Thyroid gland (tissue), 4 donors: ENCODE measurements at regions not wholly inside any gene's neighbourhood (a gene's known extent, or its start where the extent isn't known, plus 50 kb on each side); places are given as distances from the start of the nearest gene placed in this dataset.
"Not testable (repeated sequence)": the region's sequence is repeated elsewhere in the genome, so short reads cannot be mapped to it uniquely, and the experiment has no call there.

Experiments
- CTCF ChIP-seq, 6 experiments: fragments of 200-600 bp in 3 of 6; fragments of 450-650 bp in 3 of 6; sonication (generic) in 3 of 6; IDR thresholded peaks; one replicate each; pipeline ENCODE4 v1.5.1; 2016 to 2019; ENCODE audit warnings: antibody characterized with exemption in 6 of 6, mild to moderate bottlenecking in 2 of 6, inconsistent platforms in 1 of 6, moderate library complexity in 1 of 6
- POLR2A ChIP-seq, 2 donors: fragments of 450-650 bp; IDR thresholded peaks; one replicate each; pipeline ENCODE4 v1.6.1; 2017; ENCODE audit warnings: antibody characterized with exemption in 2 of 2, mild to moderate bottlenecking in 2 of 2, moderate library complexity in 1 of 2

GRCh38 chr9:138203872-138204271, 326.3 kb downstream of the CACNA1B start:
- TF ChIP-seq CTCF, POLR2A (IDR thresholded peaks at IDR 0.05): not testable (repeated sequence)
